GM20431 (cell line): ENCODE measurements at regions not wholly inside any gene's neighbourhood (a gene's known extent, or its start where the extent isn't known, plus 50 kb on each side); places are given as distances from the start of the nearest gene placed in this dataset.

Source experiments
- in situ Hi-C: fragments of 300-500 bp; cut with MseI, MboI; formaldehyde crosslinking; loops from one replicate; pipeline ENCODE4 v1.15.0; 2020; ENCODE audit warnings: low sequenced_read_pairs; ENCODE audit not compliant: unreplicated experiment

GRCh38 chr20:40547483-40548091 is 141.4 kb downstream of the MAFB start:
- in situ Hi-C loops, result no loop called here

GRCh38 chr20:40545478-40545877 is 143.6 kb downstream of the MAFB start:
- in situ Hi-C loops, result no loop called here

- in situ Hi-C loops, result no loop called here
These were observed 147.0 kb downstream of the MAFB start for GRCh38 chr20:40542065-40542464.

- in situ Hi-C loops, result no loop called here
These were observed 148.9 kb downstream of the MAFB start for GRCh38 chr20:40540166-40540565.

- in situ Hi-C loops, result no loop called here
These were observed 150.9 kb downstream of the MAFB start for GRCh38 chr20:40538131-40538530.

- in situ Hi-C loops, result no loop called here
These were observed 152.2 kb downstream of the MAFB start for GRCh38 chr20:40536808-40537207.

GRCh38 chr20:40535816-40536215 is 153.2 kb downstream of the MAFB start:
- in situ Hi-C loops, result no loop called here

- in situ Hi-C loops, result no loop called here
These were observed 156.9 kb downstream of the MAFB start for GRCh38 chr20:40532103-40532502.

GRCh38 chr20:40525351-40525750 is 163.7 kb downstream of the MAFB start:
- in situ Hi-C loops, result no loop called here

GRCh38 chr20:40524071-40524470 is 165.0 kb downstream of the MAFB start:
- in situ Hi-C loops, result no loop called here

- in situ Hi-C loops, result no loop called here
These were observed 166.6 kb downstream of the MAFB start for GRCh38 chr20:40522405-40522804.

GRCh38 chr20:40521962-40522361 is 167.1 kb downstream of the MAFB start:
- in situ Hi-C loops, result no loop called here

- in situ Hi-C loops, result no loop called here
These were observed 169.1 kb downstream of the MAFB start for GRCh38 chr20:40519918-40520317.

GRCh38 chr20:40512994-40513393 is 176.0 kb downstream of the MAFB start:
- in situ Hi-C loops, result no loop called here

GRCh38 chr20:40512591-40512990 is 176.4 kb downstream of the MAFB start:
- in situ Hi-C loops, result no loop called here

GRCh38 chr20:40511478-40511877 is 177.6 kb downstream of the MAFB start:
- in situ Hi-C loops, result no loop called here

- in situ Hi-C loops, result no loop called here
These were observed 178.4 kb downstream of the MAFB start for GRCh38 chr20:40510622-40511021.

GRCh38 chr20:40508821-40509220 is 180.2 kb downstream of the MAFB start:
- in situ Hi-C loops, result no loop called here

- in situ Hi-C loops, result no loop called here
These were observed 182.5 kb downstream of the MAFB start for GRCh38 chr20:40506537-40506939.

GRCh38 chr20:40503119-40503518 is 185.9 kb downstream of the MAFB start:
- in situ Hi-C loops, result no loop called here

GRCh38 chr20:40502576-40502975 is 186.5 kb downstream of the MAFB start:
- in situ Hi-C loops, result no loop called here

GRCh38 chr20:40499391-40499790 is 189.6 kb downstream of the MAFB start:
- in situ Hi-C loops, result no loop called here
